ENCODE measurements at regions not wholly inside any gene's neighbourhood (a gene's known extent, or its start where the extent isn't known, plus 50 kb on each side); places are given as distances from the start of the nearest gene placed in this dataset.

- no peak overlapping the region for H3K27ac ChIP-seq
- TF ChIP-seq ZFX (IDR thresholded peaks at IDR 0.05; ENCODE audit: borderline replicate concordance), result no peak
Measured at GRCh38 chr2:12087175-12087574, 340.7 kb downstream of the LPIN1 start.

GRCh38 chr2:12087671-12088380 is 341.4 kb downstream of the LPIN1 start:
- no peak overlapping the region for H3K27ac ChIP-seq
- TF ChIP-seq ZFX (IDR thresholded peaks at IDR 0.05; ENCODE audit: borderline replicate concordance) (no peak), CTCF (IDR thresholded peaks at IDR 0.05) (no peak)

- no peak for TF ChIP-seq ZFX (IDR thresholded peaks at IDR 0.05; ENCODE audit: borderline replicate concordance)
- no peak for TF ChIP-seq CTCF (IDR thresholded peaks at IDR 0.05)
- no peak overlapping the region for H3K27ac ChIP-seq
Measured at GRCh38 chr2:12089001-12089400, 342.6 kb downstream of the LPIN1 start.

GRCh38 chr2:12089496-12089895 is 343.1 kb downstream of the LPIN1 start:
- no peak for TF ChIP-seq CTCF (IDR thresholded peaks at IDR 0.05)
- no peak for TF ChIP-seq ZFX (IDR thresholded peaks at IDR 0.05; ENCODE audit: borderline replicate concordance)
- H3K27ac ChIP-seq, result no peak overlapping the region

- no peak overlapping the region for H3K27ac ChIP-seq
- no peak for TF ChIP-seq ZFX (IDR thresholded peaks at IDR 0.05; ENCODE audit: borderline replicate concordance)
- TF ChIP-seq CTCF (IDR thresholded peaks at IDR 0.05), result no peak
Measured at GRCh38 chr2:12090072-12090471, 343.6 kb downstream of the LPIN1 start.

- H3K27ac ChIP-seq, result no peak overlapping the region
- TF ChIP-seq CTCF (IDR thresholded peaks at IDR 0.05), result no peak
- TF ChIP-seq ZFX (IDR thresholded peaks at IDR 0.05; ENCODE audit: borderline replicate concordance), result no peak
Measured at GRCh38 chr2:12090590-12090989, 344.2 kb downstream of the LPIN1 start.

- no peak for TF ChIP-seq CTCF (IDR thresholded peaks at IDR 0.05)
- no peak for TF ChIP-seq ZFX (IDR thresholded peaks at IDR 0.05; ENCODE audit: borderline replicate concordance)
Measured at GRCh38 chr2:12091201-12091806, 344.9 kb downstream of the LPIN1 start.

More at GRCh38 chr2:12091201-12091806, 344.9 kb downstream of the LPIN1 start:
- H3K27ac ChIP-seq, result no peak overlapping the region

All from 22Rv1 (cell line).